A673 (cell line): ENCODE measurements at regions not wholly inside any gene's neighbourhood (a gene's known extent, or its start where the extent isn't known, plus 50 kb on each side); places are given as distances from the start of the nearest gene placed in this dataset.

Experiments
- BruUV-seq: library from RNA; stranded (reverse); fragments of 400-500 nt; replicated peaks from 2 replicates; lab custom pipeline; 2021; lab: Mats Ljungman, UMichigan
- CTCF ChIA-PET: fragments of 300-600 bp; sonication (Branson Sonifier 250); formaldehyde crosslinking; loops from one replicate; lab custom pipeline; 2022; ENCODE audit warnings: antibody characterized with exemption; lab: Charles Lee
- POLR2A ChIA-PET: fragments of 300-600 bp; sonication (Branson Sonifier 250); formaldehyde crosslinking; loops from one replicate; lab custom pipeline; 2022; ENCODE audit warnings: antibody characterized with exemption; ENCODE audit not compliant: low non-redundant PET; lab: Charles Lee
- DNase-seq: peaks from one replicate; pipeline ENCODE4 v3.0.0-alpha.2; 2015; ENCODE audit warnings: low spot score
- H3K27ac ChIP-seq: fragments of 200-600 bp; sonication (generic); 2 replicates; pipeline ENCODE4 v1.5.1; 2016; ENCODE audit warnings: mixed run types, low read depth, mild to moderate bottlenecking, mixed read lengths, antibody characterized with exemption, low read length; ENCODE audit not compliant: poor library complexity, severe bottlenecking
- H3K27me3 ChIP-seq: fragments of 200-600 bp; sonication (generic); replicated peaks from 2 replicates; pipeline ENCODE4 v1.6.1; 2017; ENCODE audit warnings: mixed run types, low read depth, mild to moderate bottlenecking, mixed read lengths, antibody characterized with exemption, low read length; ENCODE audit not compliant: insufficient read depth, poor library complexity
- H3K36me3 ChIP-seq: fragments of 200-600 bp; sonication (generic); 2 replicates; pipeline ENCODE4 v1.6.1; 2016; ENCODE audit warnings: mixed run types, mild to moderate bottlenecking, mixed read lengths, antibody characterized with exemption, low read length; ENCODE audit not compliant: insufficient read depth, poor library complexity, severe bottlenecking
- H3K4me1 ChIP-seq: fragments of 200-600 bp; sonication (generic); 2 replicates; pipeline ENCODE4 v1.6.1; 2017; ENCODE audit warnings: mixed run types, mild to moderate bottlenecking, mixed read lengths, antibody characterized with exemption, low read length; ENCODE audit not compliant: insufficient read depth, poor library complexity, severe bottlenecking
- H3K4me3 ChIP-seq: fragments of 200-600 bp; sonication (generic); 2 replicates; pipeline ENCODE4 v1.5.1; 2016; ENCODE audit warnings: low read depth, mixed run types, mild to moderate bottlenecking, mixed read lengths, low read length; ENCODE audit not compliant: poor library complexity, severe bottlenecking
- H3K9me3 ChIP-seq: fragments of 200-600 bp; sonication (generic); 2 replicates; pipeline ENCODE4 v1.6.1; 2016; ENCODE audit warnings: mixed run types, low read depth, mild to moderate bottlenecking, mixed read lengths, antibody characterized with exemption, low read length; ENCODE audit not compliant: poor library complexity, severe bottlenecking
- CTCF ChIP-seq: fragments of 300-800, 200-600 bp; sonication (generic); conservative IDR thresholded peaks from 2 replicates; pipeline ENCODE4 v1.5.1; 2017; ENCODE audit warnings: low read depth, mild to moderate bottlenecking, antibody characterized with exemption, low read length, moderate library complexity, mixed read lengths
- EZH2 ChIP-seq: fragments of 200-600 bp; sonication (generic); IDR thresholded peaks from 2 replicates; pipeline ENCODE4 v1.6.1; 2017; ENCODE audit warnings: borderline replicate concordance, low read depth, mild to moderate bottlenecking, mixed read lengths, antibody characterized with exemption, low read length; ENCODE audit not compliant: poor library complexity, severe bottlenecking
- intact Hi-C: fragments of 100-400 bp; cut with micrococcal nuclease; formaldehyde crosslinking; loops from one replicate; pipeline ENCODE4 v1.10.0; 2022; ENCODE audit not compliant: unreplicated experiment

GRCh38 chr2:20150110-20150706, 74.7 kb downstream of the SDC1 start:
- intact Hi-C loops: no loop called here
- DNase-seq: no peak

GRCh38 chr2:20149703-20150030, 75.3 kb downstream of the SDC1 start:
- intact Hi-C loops: no loop called here
- Histone ChIP-seq H3K27me3 (no peaks in the 10 kb centered on the region), H3K4me3 (no peak overlapping the region), H3K27ac (no peak overlapping the region), H3K4me1 (peaks cover 4% of the 10 kb centered on the region), H3K36me3 (no peaks in the 10 kb centered on the region), H3K9me3 (no peaks in the 10 kb centered on the region)
- no TSS peak for BruUV-seq
- ChIA-PET CTCF (no interaction called here), POLR2A (no interaction called here)
- TF ChIP-seq EZH2: no peak
- no peak for TF ChIP-seq CTCF
- no peak for DNase-seq

More at GRCh38 chr2:20150110-20150706, 74.7 kb downstream of the SDC1 start:
- no peak overlapping the region for H3K4me3 ChIP-seq
- POLR2A ChIA-PET: no interaction called here
- TF ChIP-seq EZH2 (no peak), CTCF (no peak)
- H3K36me3 ChIP-seq: no peaks in the 10 kb centered on the region
- H3K9me3 ChIP-seq: no peaks in the 10 kb centered on the region
- no TSS peak for BruUV-seq
- H3K27ac ChIP-seq: no peak overlapping the region
- H3K27me3 ChIP-seq: no peaks in the 10 kb centered on the region
- peaks cover 4% of the 10 kb centered on the region for H3K4me1 ChIP-seq
- CTCF ChIA-PET: no interaction called here

- ChIA-PET POLR2A (no interaction called here), CTCF (no interaction called here)
- Histone ChIP-seq H3K4me1 (peaks cover 4% of the 10 kb centered on the region), H3K27me3 (no peaks in the 10 kb centered on the region), H3K27ac (no peak overlapping the region), H3K4me3 (no peak overlapping the region), H3K9me3 (no peaks in the 10 kb centered on the region), H3K36me3 (no peaks in the 10 kb centered on the region)
- intact Hi-C loops: no loop called here
- TF ChIP-seq EZH2 (no peak), CTCF (no peak)
- DNase-seq: no peak
- BruUV-seq: no TSS peak
Measured at GRCh38 chr2:20148923-20149702, 75.8 kb downstream of the SDC1 start.
